B cell (primary cell): ENCODE measurements at regions not wholly inside any gene's neighbourhood (a gene's known extent, or its start where the extent isn't known, plus 50 kb on each side); places are given as distances from the start of the nearest gene placed in this dataset.

ENCODE experiments used
- CTCF ChIP-seq: fragments of 200-600 bp; IDR thresholded peaks from one replicate; pipeline ENCODE4 v1.8.0; 2022; ENCODE audit warnings: antibody characterized with exemption, mild to moderate bottlenecking
- EZH2 ChIP-seq: IDR thresholded peaks from 2 replicates; pipeline ENCODE4 v1.6.1; 2012; ENCODE audit warnings: borderline replicate concordance, low read depth, mild to moderate bottlenecking, moderate library complexity, low read length; ENCODE audit not compliant: insufficient read depth, poor library complexity, severe bottlenecking

GRCh38 chr3:194025119-194025518 lies 110.8 kb upstream of the HES1 start:
- TF ChIP-seq CTCF: no peak
- no peak for TF ChIP-seq EZH2
